Stromal cell of bone marrow (primary cell): ENCODE measurements at regions not wholly inside any gene's neighbourhood (a gene's known extent, or its start where the extent isn't known, plus 50 kb on each side); places are given as distances from the start of the nearest gene placed in this dataset.

Experiments
- DNase-seq: peaks from one replicate; pipeline ENCODE4 v3.0.0-alpha.2; 2012; ENCODE audit warnings: low read depth

GRCh38 chr4:156100651-156101050 lies 147.0 kb upstream of the CTSO start:
- no peak for DNase-seq

GRCh38 chr4:156098805-156099204 lies 145.1 kb upstream of the CTSO start:
- no peak for DNase-seq

- no peak for DNase-seq
Measured at GRCh38 chr4:156085100-156085499, 131.4 kb upstream of the CTSO start.

- no peak for DNase-seq
Measured at GRCh38 chr4:156084373-156084772, 130.7 kb upstream of the CTSO start.

GRCh38 chr4:156073976-156074375 lies 120.3 kb upstream of the CTSO start:
- no peak for DNase-seq

- no peak for DNase-seq
Measured at GRCh38 chr4:156060661-156061060, 107.0 kb upstream of the CTSO start.

GRCh38 chr4:156053174-156053573 lies 99.5 kb upstream of the CTSO start:
- DNase-seq = no peak

- no peak for DNase-seq
Measured at GRCh38 chr4:156052116-156052515, 98.5 kb upstream of the CTSO start.

GRCh38 chr4:156038772-156039171 lies 85.1 kb upstream of the CTSO start:
- DNase-seq = no peak

GRCh38 chr4:156036496-156036895 lies 82.8 kb upstream of the CTSO start:
- no peak for DNase-seq

GRCh38 chr4:156029691-156030090 lies 76.0 kb upstream of the CTSO start:
- no peak for DNase-seq

GRCh38 chr4:156021298-156021697 lies 67.6 kb upstream of the CTSO start:
- DNase-seq = no peak

- DNase-seq = no peak
Measured at GRCh38 chr4:156019246-156019645, 65.6 kb upstream of the CTSO start.

GRCh38 chr4:156018383-156018782 lies 64.7 kb upstream of the CTSO start:
- DNase-seq = no peak

- DNase-seq = no peak
Measured at GRCh38 chr4:156015781-156016180, 62.1 kb upstream of the CTSO start.

GRCh38 chr4:156006192-156006591 lies 52.5 kb upstream of the CTSO start:
- no peak for DNase-seq
